ENCODE measurements at regions not wholly inside any gene's neighbourhood (a gene's known extent, or its start where the extent isn't known, plus 50 kb on each side); places are given as distances from the start of the nearest gene placed in this dataset.

GRCh38 chr5:133864711-133865110 is 103.7 kb downstream of the C5orf15 start:
- TF ChIP-seq ZBTB7A (IDR thresholded peaks at IDR 0.05; ENCODE audit: low read depth), result no peak
- TF ChIP-seq CREB1 (IDR thresholded peaks at IDR 0.05; ENCODE audit: low read depth), result no peak
- TF ChIP-seq, protein P1, sequence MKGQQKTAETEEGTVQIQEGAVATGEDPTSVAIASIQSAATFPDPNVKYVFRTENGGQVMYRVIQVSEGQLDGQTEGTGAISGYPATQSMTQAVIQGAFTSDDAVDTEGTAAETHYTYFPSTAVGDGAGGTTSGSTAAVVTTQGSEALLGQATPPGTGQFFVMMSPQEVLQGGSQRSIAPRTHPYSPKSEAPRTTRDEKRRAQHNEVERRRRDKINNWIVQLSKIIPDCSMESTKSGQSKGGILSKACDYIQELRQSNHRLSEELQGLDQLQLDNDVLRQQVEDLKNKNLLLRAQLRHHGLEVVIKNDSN (IDR thresholded peaks at IDR 0.05), result no peak
- no peak for TF ChIP-seq RAD21 (IDR thresholded peaks at IDR 0.05; ENCODE audit: low read depth)
- TF ChIP-seq NFIC (IDR thresholded peaks at IDR 0.05), result no peak
- TF ChIP-seq TCF12 (IDR thresholded peaks at IDR 0.05; ENCODE audit: low read depth), result no peak
- TF ChIP-seq TEAD4 (IDR thresholded peaks at IDR 0.05), result no peak
- no peak for TF ChIP-seq TAF1 (IDR thresholded peaks at IDR 0.05; ENCODE audit: low read depth)
- no peak for TF ChIP-seq FOXM1 (IDR thresholded peaks at IDR 0.05; ENCODE audit: borderline replicate concordance, low read depth)

- TF ChIP-seq NFIC (IDR thresholded peaks at IDR 0.05) (no peak), TEAD4 (IDR thresholded peaks at IDR 0.05) (no peak), YY1 (IDR thresholded peaks at IDR 0.05; ENCODE audit: low read depth) (no peak), CEBPB (IDR thresholded peaks at IDR 0.05) (no peak), TCF12 (IDR thresholded peaks at IDR 0.05; ENCODE audit: low read depth) (no peak), RAD21 (IDR thresholded peaks at IDR 0.05; ENCODE audit: low read depth) (no peak), MAX (IDR thresholded peaks at IDR 0.05) (no peak), CREB1 (IDR thresholded peaks at IDR 0.05; ENCODE audit: low read depth) (no peak), ZBTB7A (IDR thresholded peaks at IDR 0.05; ENCODE audit: low read depth) (no peak), FOXM1 (IDR thresholded peaks at IDR 0.05; ENCODE audit: borderline replicate concordance, low read depth) (no peak), REST (IDR thresholded peaks at IDR 0.05; ENCODE audit: low read depth) (no peak), TAF1 (IDR thresholded peaks at IDR 0.05; ENCODE audit: low read depth) (no peak)
- TF ChIP-seq, protein P1 (IDR thresholded peaks at IDR 0.05), result no peak
Measured at GRCh38 chr5:133863857-133864585, 104.4 kb downstream of the C5orf15 start.

GRCh38 chr5:133861161-133861737 is 107.2 kb downstream of the C5orf15 start:
- TF ChIP-seq YY1 (IDR thresholded peaks at IDR 0.05; ENCODE audit: low read depth) (no peak), REST (IDR thresholded peaks at IDR 0.05; ENCODE audit: low read depth) (no peak), NFIC (IDR thresholded peaks at IDR 0.05) (no peak), ZBTB7A (IDR thresholded peaks at IDR 0.05; ENCODE audit: low read depth) (no peak), TEAD4 (IDR thresholded peaks at IDR 0.05) (no peak), TAF1 (IDR thresholded peaks at IDR 0.05; ENCODE audit: low read depth) (no peak), MAX (IDR thresholded peaks at IDR 0.05) (no peak), EGR1 (IDR thresholded peaks at IDR 0.05) (no peak), EP300 (IDR thresholded peaks at IDR 0.05; ENCODE audit: borderline replicate concordance) (no peak), RAD21 (IDR thresholded peaks at IDR 0.05; ENCODE audit: low read depth) (no peak), TCF12 (IDR thresholded peaks at IDR 0.05; ENCODE audit: low read depth) (no peak), CEBPB (IDR thresholded peaks at IDR 0.05) (no peak), FOXM1 (IDR thresholded peaks at IDR 0.05; ENCODE audit: borderline replicate concordance, low read depth) (no peak), CREB1 (IDR thresholded peaks at IDR 0.05; ENCODE audit: low read depth) (no peak)
- TF ChIP-seq, protein P1 (IDR thresholded peaks at IDR 0.05), result no peak

GRCh38 chr5:133859073-133859472 is 109.4 kb downstream of the C5orf15 start:
- no peak for TF ChIP-seq TEAD4 (IDR thresholded peaks at IDR 0.05)
- no peak for TF ChIP-seq TAF1 (IDR thresholded peaks at IDR 0.05; ENCODE audit: low read depth)
- no peak for TF ChIP-seq RAD21 (IDR thresholded peaks at IDR 0.05; ENCODE audit: low read depth)
- TF ChIP-seq EP300 (IDR thresholded peaks at IDR 0.05; ENCODE audit: borderline replicate concordance), result no peak
- no peak for TF ChIP-seq NFIC (IDR thresholded peaks at IDR 0.05)
- TF ChIP-seq TCF12 (IDR thresholded peaks at IDR 0.05; ENCODE audit: low read depth), result no peak
- no peak for TF ChIP-seq CEBPB (IDR thresholded peaks at IDR 0.05)

DNA sequence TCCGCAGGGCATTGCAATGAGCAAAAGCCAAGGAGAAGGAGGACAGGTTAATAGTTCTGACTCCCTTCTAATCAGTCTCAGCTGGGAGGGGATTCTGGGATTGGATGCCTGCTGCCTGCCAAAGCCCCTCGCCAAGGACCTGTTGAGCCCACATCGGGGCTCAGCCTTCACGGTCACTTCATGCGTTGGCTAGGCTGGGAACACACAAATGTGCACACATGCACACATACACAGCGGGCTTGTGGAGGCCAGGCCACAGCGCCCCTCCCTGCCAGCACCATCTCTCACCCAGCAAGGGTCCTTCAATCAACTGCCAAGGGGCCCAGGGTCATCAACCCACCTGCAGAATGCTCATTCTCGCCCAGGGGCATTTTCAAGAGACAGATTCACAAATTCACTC is 113.9 kb downstream of the C5orf15 start:
- TF ChIP-seq REST (IDR thresholded peaks at IDR 0.05; ENCODE audit: low read depth) (no peak), CREB1 (IDR thresholded peaks at IDR 0.05; ENCODE audit: low read depth) (no peak), FOXM1 (IDR thresholded peaks at IDR 0.05; ENCODE audit: borderline replicate concordance, low read depth) (no peak)
